GM23338 (cell line): ENCODE measurements at regions not wholly inside any gene's neighbourhood (a gene's known extent, or its start where the extent isn't known, plus 50 kb on each side); places are given as distances from the start of the nearest gene placed in this dataset.

ENCODE experiments used
- ATAC-seq: fragments of 200-7000 bp; cut with Tn5 transposase; 3 replicates; pipeline ENCODE4 v1.9.1; 2020
- DNase-seq: peaks from one replicate; pipeline ENCODE4 v3.0.0-alpha.2; 2015; ENCODE audit warnings: low spot score
- H2AFZ ChIP-seq: fragments of 200-600 bp; sonication (generic); 2 replicates; pipeline ENCODE4 v1.8.0; 2016; ENCODE audit warnings: antibody characterized with exemption, mild to moderate bottlenecking, moderate library complexity
- H3F3A ChIP-seq: fragments of 200-600 bp; sonication (generic); replicated peaks from 2 replicates; pipeline ENCODE4 v1.8.0; 2017; ENCODE audit warnings: antibody characterized with exemption, mixed run types, low read depth
- H3K27ac ChIP-seq: fragments of 200-600 bp; sonication (generic); 2 replicates; pipeline ENCODE4 v1.6.1; 2016; ENCODE audit warnings: low read depth
- H3K27me3 ChIP-seq: fragments of 200-600 bp; sonication (generic); 2 replicates; pipeline ENCODE4 v1.8.0; 2016; ENCODE audit warnings: mild to moderate bottlenecking, mixed run types, moderate library complexity; ENCODE audit not compliant: insufficient read depth
- H3K36me3 ChIP-seq: fragments of 200-600 bp; sonication (generic); 2 replicates; pipeline ENCODE4 v1.8.0; 2016; ENCODE audit warnings: mild to moderate bottlenecking; ENCODE audit not compliant: insufficient read depth
- H3K4me1 ChIP-seq: fragments of 200-600 bp; sonication (generic); 2 replicates; pipeline ENCODE4 v1.8.0; 2016; ENCODE audit warnings: mild to moderate bottlenecking, moderate library complexity; ENCODE audit not compliant: insufficient read depth
- H3K4me2 ChIP-seq: fragments of 200-600 bp; sonication (generic); 2 replicates; pipeline ENCODE4 v1.7.1; 2017; ENCODE audit warnings: mixed run types
- H3K4me3 ChIP-seq: fragments of 200-600 bp; sonication (generic); 2 replicates; pipeline ENCODE4 v1.6.1; 2016; ENCODE audit warnings: mixed run types
- H3K79me2 ChIP-seq: fragments of 200-600 bp; sonication (generic); replicated peaks from 2 replicates; pipeline ENCODE4 v1.8.0; 2017; ENCODE audit warnings: mild to moderate bottlenecking; ENCODE audit not compliant: insufficient read depth
- H3K9me2 ChIP-seq: fragments of 200-600 bp; sonication (generic); 2 replicates; pipeline ENCODE4 v1.8.0; 2017; ENCODE audit not compliant: insufficient read depth
- H4K20me1 ChIP-seq: fragments of 200-600 bp; sonication (generic); replicated peaks from 2 replicates; pipeline ENCODE4 v1.8.0; 2017; ENCODE audit warnings: mild to moderate bottlenecking; ENCODE audit not compliant: insufficient read depth
- H3K27ac Mint-ChIP-seq: 2 replicates; pipeline ENCODE4 v1.8.0; 2020; ENCODE audit warnings: inconsistent platforms, mild to moderate bottlenecking, moderate library complexity, mixed read lengths
- H3K27me3 Mint-ChIP-seq: 3 replicates; pipeline ENCODE4 v1.8.0; 2022; ENCODE audit warnings: low read depth, mild to moderate bottlenecking, moderate library complexity, mixed read lengths, inconsistent platforms; ENCODE audit not compliant: insufficient read depth, poor library complexity
- H3K36me3 Mint-ChIP-seq: 3 replicates; pipeline ENCODE4 v1.8.0; 2021; ENCODE audit warnings: low read depth, mild to moderate bottlenecking, inconsistent platforms, moderate library complexity, mixed read lengths
- H3K4me1 Mint-ChIP-seq: 3 replicates; pipeline ENCODE4 v1.8.0; 2020; ENCODE audit warnings: mild to moderate bottlenecking, inconsistent platforms, mixed read lengths
- H3K4me3 Mint-ChIP-seq: 3 replicates; pipeline ENCODE4 v1.8.0; 2021; ENCODE audit warnings: moderate library complexity, mild to moderate bottlenecking, inconsistent platforms, mixed read lengths
- H3K9me3 Mint-ChIP-seq: 3 replicates; pipeline ENCODE4 v1.8.0; 2020; ENCODE audit warnings: moderate library complexity, mild to moderate bottlenecking, inconsistent platforms, mixed read lengths
- CREB1 ChIP-seq: fragments of 250-450 bp; sonication (Bioruptor Pico); IDR thresholded peaks from 2 replicates; pipeline ENCODE4 v1.5.0; 2020; ENCODE audit warnings: low read depth, mild to moderate bottlenecking, moderate library complexity
- EZH2 ChIP-seq: fragments of 200-600 bp; sonication (generic); IDR thresholded peaks from one replicate; pipeline ENCODE4 v1.8.0; 2017; ENCODE audit warnings: antibody characterized with exemption, mild to moderate bottlenecking, low read depth; ENCODE audit not compliant: unreplicated experiment
- EZH2phosphoT487 ChIP-seq: fragments of 200-600 bp; sonication (generic); IDR thresholded peaks from one replicate; pipeline ENCODE4 v1.8.1; 2018; ENCODE audit warnings: antibody characterized with exemption; ENCODE audit not compliant: unreplicated experiment
- JUNB ChIP-seq: IDR thresholded peaks from one replicate; pipeline ENCODE4 v1.6.1; 2016; ENCODE audit warnings: antibody characterized with exemption; ENCODE audit not compliant: unreplicated experiment
- NANOG ChIP-seq: IDR thresholded peaks from 2 replicates; pipeline ENCODE4 v1.6.1; 2016; ENCODE audit warnings: antibody characterized with exemption, borderline replicate concordance
- POLR2AphosphoS5 ChIP-seq: IDR thresholded peaks from 2 replicates; pipeline ENCODE4 v1.6.1; 2016; ENCODE audit warnings: antibody characterized with exemption, low read depth
- STAT1 ChIP-seq: IDR thresholded peaks from one replicate; pipeline ENCODE4 v1.6.1; 2016; ENCODE audit warnings: antibody characterized with exemption; ENCODE audit not compliant: unreplicated experiment
- ZNF114 ChIP-seq: fragments of 250-450 bp; sonication (Bioruptor Pico); IDR thresholded peaks from 2 replicates; pipeline ENCODE4 v1.5.0; 2020; ENCODE audit warnings: mild to moderate bottlenecking, moderate library complexity
- ZNF331 ChIP-seq: fragments of 250-450 bp; sonication (Bioruptor Pico); IDR thresholded peaks from 2 replicates; pipeline ENCODE4 v1.5.0; 2020; ENCODE audit warnings: low read depth, mild to moderate bottlenecking, moderate library complexity
- TF ChIP-seq, protein P1 (sequence below): IDR thresholded peaks from one replicate; pipeline ENCODE4 v1.6.1; 2018; ENCODE audit warnings: antibody characterized with exemption; ENCODE audit not compliant: unreplicated experiment
- TF ChIP-seq, protein P2 (sequence below): fragments of 250-450 bp; sonication (Bioruptor Pico); IDR thresholded peaks from 2 replicates; pipeline ENCODE4 v1.5.0; 2020; ENCODE audit warnings: mild to moderate bottlenecking, moderate library complexity
- TF ChIP-seq, protein P3 (sequence below): IDR thresholded peaks from 2 replicates; pipeline ENCODE4 v1.6.1; 2016; ENCODE audit warnings: antibody characterized with exemption
- TF ChIP-seq, protein P4 (sequence below), 2 experiments: fragments of 200-600 bp in 1 of 2; sonication (generic) in 1 of 2; conservative IDR thresholded peaks; 2 replicates each; pipeline versions ENCODE4 v1.5.1 to v1.6.1; 2016 to 2017; ENCODE audit warnings: antibody characterized with exemption in 2 of 2, low read depth in 2 of 2, mild to moderate bottlenecking in 2 of 2, moderate library complexity in 1 of 2

DNA sequence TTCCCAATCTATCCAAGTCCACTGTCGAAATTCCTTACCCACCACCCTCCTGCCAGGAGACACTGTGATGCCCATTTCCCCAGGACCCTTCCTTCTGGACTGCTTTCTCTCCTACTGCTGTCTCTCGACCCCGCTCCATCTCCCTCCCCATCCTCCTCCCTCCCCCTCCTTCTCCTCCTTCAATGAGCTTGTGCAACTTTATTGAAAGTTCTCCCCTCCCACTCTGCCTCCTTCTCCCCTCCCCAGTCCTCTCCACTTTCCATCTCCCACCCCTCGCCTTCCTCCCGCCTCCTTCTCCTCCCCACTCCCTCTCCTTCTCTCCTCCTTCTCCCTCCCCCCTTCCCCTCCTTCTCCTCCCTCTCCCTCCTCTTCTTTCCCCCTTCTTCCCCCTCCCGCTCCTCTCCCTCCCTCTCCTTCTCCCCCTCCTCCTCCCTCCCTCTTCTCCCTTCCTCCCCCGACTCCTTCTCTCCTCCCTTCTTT is 116.6 kb upstream of the FAT1 start:
- Mint-ChIP-seq H3K27me3 (no peaks in the 10 kb centered on the region), H3K4me3 (no peak overlapping the region), H3K36me3 (no peaks in the 10 kb centered on the region), H3K9me3 (peaks cover 3% of the 10 kb centered on the region; the same call in 2 of the 3 replicates), H3K27ac (no peak overlapping the region), H3K4me1 (no peaks in the 10 kb centered on the region)
- no peaks in the 10 kb centered on the region for H3K9me2 ChIP-seq
- TF ChIP-seq, protein P1, sequence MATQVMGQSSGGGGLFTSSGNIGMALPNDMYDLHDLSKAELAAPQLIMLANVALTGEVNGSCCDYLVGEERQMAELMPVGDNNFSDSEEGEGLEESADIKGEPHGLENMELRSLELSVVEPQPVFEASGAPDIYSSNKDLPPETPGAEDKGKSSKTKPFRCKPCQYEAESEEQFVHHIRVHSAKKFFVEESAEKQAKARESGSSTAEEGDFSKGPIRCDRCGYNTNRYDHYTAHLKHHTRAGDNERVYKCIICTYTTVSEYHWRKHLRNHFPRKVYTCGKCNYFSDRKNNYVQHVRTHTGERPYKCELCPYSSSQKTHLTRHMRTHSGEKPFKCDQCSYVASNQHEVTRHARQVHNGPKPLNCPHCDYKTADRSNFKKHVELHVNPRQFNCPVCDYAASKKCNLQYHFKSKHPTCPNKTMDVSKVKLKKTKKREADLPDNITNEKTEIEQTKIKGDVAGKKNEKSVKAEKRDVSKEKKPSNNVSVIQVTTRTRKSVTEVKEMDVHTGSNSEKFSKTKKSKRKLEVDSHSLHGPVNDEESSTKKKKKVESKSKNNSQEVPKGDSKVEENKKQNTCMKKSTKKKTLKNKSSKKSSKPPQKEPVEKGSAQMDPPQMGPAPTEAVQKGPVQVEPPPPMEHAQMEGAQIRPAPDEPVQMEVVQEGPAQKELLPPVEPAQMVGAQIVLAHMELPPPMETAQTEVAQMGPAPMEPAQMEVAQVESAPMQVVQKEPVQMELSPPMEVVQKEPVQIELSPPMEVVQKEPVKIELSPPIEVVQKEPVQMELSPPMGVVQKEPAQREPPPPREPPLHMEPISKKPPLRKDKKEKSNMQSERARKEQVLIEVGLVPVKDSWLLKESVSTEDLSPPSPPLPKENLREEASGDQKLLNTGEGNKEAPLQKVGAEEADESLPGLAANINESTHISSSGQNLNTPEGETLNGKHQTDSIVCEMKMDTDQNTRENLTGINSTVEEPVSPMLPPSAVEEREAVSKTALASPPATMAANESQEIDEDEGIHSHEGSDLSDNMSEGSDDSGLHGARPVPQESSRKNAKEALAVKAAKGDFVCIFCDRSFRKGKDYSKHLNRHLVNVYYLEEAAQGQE: no peak
- TF ChIP-seq EZH2: no peak
- no peak for TF ChIP-seq JUNB
- TF ChIP-seq POLR2AphosphoS5: no peak
- TF ChIP-seq ZNF331 (CRISPR knock-in tag): no peak
- TF ChIP-seq CREB1 (CRISPR knock-in tag): no peak
- TF ChIP-seq, protein P2, sequence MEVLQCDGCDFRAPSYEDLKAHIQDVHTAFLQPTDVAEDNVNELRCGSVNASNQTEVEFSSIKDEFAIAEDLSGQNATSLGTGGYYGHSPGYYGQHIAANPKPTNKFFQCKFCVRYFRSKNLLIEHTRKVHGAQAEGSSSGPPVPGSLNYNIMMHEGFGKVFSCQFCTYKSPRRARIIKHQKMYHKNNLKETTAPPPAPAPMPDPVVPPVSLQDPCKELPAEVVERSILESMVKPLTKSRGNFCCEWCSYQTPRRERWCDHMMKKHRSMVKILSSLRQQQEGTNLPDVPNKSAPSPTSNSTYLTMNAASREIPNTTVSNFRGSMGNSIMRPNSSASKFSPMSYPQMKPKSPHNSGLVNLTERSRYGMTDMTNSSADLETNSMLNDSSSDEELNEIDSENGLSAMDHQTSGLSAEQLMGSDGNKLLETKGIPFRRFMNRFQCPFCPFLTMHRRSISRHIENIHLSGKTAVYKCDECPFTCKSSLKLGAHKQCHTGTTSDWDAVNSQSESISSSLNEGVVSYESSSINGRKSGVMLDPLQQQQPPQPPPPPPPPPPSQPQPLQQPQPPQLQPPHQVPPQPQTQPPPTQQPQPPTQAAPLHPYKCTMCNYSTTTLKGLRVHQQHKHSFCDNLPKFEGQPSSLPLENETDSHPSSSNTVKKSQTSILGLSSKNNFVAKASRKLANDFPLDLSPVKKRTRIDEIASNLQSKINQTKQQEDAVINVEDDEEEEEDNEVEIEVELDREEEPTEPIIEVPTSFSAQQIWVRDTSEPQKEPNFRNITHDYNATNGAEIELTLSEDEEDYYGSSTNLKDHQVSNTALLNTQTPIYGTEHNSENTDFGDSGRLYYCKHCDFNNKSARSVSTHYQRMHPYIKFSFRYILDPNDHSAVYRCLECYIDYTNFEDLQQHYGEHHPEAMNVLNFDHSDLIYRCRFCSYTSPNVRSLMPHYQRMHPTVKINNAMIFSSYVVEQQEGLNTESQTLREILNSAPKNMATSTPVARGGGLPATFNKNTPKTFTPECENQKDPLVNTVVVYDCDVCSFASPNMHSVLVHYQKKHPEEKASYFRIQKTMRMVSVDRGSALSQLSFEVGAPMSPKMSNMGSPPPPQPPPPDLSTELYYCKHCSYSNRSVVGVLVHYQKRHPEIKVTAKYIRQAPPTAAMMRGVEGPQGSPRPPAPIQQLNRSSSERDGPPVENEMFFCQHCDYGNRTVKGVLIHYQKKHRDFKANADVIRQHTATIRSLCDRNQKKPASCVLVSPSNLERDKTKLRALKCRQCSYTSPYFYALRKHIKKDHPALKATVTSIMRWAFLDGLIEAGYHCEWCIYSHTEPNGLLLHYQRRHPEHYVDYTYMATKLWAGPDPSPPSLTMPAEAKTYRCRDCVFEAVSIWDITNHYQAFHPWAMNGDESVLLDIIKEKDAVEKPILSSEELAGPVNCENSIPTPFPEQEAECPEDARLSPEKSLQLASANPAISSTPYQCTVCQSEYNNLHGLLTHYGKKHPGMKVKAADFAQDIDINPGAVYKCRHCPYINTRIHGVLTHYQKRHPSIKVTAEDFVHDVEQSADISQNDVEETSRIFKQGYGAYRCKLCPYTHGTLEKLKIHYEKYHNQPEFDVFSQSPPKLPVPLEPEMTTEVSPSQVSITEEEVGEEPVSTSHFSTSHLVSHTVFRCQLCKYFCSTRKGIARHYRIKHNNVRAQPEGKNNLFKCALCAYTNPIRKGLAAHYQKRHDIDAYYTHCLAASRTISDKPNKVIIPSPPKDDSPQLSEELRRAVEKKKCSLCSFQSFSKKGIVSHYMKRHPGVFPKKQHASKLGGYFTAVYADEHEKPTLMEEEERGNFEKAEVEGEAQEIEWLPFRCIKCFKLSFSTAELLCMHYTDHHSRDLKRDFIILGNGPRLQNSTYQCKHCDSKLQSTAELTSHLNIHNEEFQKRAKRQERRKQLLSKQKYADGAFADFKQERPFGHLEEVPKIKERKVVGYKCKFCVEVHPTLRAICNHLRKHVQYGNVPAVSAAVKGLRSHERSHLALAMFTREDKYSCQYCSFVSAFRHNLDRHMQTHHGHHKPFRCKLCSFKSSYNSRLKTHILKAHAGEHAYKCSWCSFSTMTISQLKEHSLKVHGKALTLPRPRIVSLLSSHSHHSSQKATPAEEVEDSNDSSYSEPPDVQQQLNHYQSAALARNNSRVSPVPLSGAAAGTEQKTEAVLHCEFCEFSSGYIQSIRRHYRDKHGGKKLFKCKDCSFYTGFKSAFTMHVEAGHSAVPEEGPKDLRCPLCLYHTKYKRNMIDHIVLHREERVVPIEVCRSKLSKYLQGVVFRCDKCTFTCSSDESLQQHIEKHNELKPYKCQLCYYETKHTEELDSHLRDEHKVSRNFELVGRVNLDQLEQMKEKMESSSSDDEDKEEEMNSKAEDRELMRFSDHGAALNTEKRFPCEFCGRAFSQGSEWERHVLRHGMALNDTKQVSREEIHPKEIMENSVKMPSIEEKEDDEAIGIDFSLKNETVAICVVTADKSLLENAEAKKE (CRISPR knock-in tag): no peak
- TF ChIP-seq, protein P3, sequence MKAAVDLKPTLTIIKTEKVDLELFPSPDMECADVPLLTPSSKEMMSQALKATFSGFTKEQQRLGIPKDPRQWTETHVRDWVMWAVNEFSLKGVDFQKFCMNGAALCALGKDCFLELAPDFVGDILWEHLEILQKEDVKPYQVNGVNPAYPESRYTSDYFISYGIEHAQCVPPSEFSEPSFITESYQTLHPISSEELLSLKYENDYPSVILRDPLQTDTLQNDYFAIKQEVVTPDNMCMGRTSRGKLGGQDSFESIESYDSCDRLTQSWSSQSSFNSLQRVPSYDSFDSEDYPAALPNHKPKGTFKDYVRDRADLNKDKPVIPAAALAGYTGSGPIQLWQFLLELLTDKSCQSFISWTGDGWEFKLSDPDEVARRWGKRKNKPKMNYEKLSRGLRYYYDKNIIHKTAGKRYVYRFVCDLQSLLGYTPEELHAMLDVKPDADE: no peak
- TF ChIP-seq ZNF114: no peak
- TF ChIP-seq, protein P4, sequence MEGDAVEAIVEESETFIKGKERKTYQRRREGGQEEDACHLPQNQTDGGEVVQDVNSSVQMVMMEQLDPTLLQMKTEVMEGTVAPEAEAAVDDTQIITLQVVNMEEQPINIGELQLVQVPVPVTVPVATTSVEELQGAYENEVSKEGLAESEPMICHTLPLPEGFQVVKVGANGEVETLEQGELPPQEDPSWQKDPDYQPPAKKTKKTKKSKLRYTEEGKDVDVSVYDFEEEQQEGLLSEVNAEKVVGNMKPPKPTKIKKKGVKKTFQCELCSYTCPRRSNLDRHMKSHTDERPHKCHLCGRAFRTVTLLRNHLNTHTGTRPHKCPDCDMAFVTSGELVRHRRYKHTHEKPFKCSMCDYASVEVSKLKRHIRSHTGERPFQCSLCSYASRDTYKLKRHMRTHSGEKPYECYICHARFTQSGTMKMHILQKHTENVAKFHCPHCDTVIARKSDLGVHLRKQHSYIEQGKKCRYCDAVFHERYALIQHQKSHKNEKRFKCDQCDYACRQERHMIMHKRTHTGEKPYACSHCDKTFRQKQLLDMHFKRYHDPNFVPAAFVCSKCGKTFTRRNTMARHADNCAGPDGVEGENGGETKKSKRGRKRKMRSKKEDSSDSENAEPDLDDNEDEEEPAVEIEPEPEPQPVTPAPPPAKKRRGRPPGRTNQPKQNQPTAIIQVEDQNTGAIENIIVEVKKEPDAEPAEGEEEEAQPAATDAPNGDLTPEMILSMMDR (conservative IDR thresholded peaks at IDR 0.05; ENCODE audit: low read depth in 2 of 2): no peak
- no peak for TF ChIP-seq NANOG
- TF ChIP-seq EZH2phosphoT487: no peak
- no peak for TF ChIP-seq STAT1
- H3F3A ChIP-seq: no peaks in the 10 kb centered on the region
- H3K27ac ChIP-seq: no peak overlapping the region
- no peaks in the 10 kb centered on the region for H4K20me1 ChIP-seq
- no peak overlapping the region for H3K4me2 ChIP-seq
- DNase-seq (no peak), ATAC-seq (no peak)
- H3K4me1 ChIP-seq: no peaks in the 10 kb centered on the region
- H3K27me3 ChIP-seq: no peaks in the 10 kb centered on the region
- no peak overlapping the region for H3K4me3 ChIP-seq
- no peaks in the 10 kb centered on the region for H3K79me2 ChIP-seq
- no peaks in the 10 kb centered on the region for H3K36me3 ChIP-seq
- H2AFZ ChIP-seq: no peak overlapping the region
